ENCODE measurements at regions not wholly inside any gene's neighbourhood (a gene's known extent, or its start where the extent isn't known, plus 50 kb on each side); places are given as distances from the start of the nearest gene placed in this dataset.
"Not testable (repeated sequence)": the region's sequence is repeated elsewhere in the genome, so short reads cannot be mapped to it uniquely, and the experiment has no call there.

DNA sequence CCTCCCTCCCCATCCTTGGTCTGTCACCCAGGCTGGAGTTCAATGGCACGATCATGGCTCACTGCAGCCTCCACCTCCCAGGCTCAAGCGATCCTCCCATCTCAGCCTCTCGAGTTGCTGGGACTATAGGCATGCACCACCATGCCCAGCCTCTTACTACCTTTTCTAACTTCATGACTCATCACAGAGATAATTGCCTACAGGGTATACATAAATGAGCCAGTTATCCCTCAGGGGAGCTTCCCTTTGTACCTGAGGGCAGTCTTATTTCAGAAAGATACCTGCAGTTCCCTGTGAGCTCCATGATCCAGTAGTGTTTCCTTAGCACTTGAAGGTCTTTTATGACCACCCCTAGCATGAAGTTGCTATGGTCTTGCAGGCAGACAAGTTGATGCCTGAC lies 94.2 kb upstream of the DNAJC1 start:
- FAIRE-seq (no peak), DNase-seq (ENCODE audit: low spot score) (no peak), ATAC-seq (no peak)
- Histone ChIP-seq H3K27ac (ENCODE audit: extremely low read length, insufficient read depth, low read length) (no peak overlapping the region), H3K79me2 (ENCODE audit: insufficient read depth, low read length) (no peaks in the 10 kb centered on the region), H3K9ac (ENCODE audit: insufficient read depth, low read depth, low read length) (no peak overlapping the region), H3K9me3 (ENCODE audit: low read length) (no peaks in the 10 kb centered on the region), H3K4me2 (ENCODE audit: low read depth, low read length) (no peak overlapping the region), H3K27me3 (ENCODE audit: control insufficient read depth in 1 of 2, insufficient read depth in 2 of 2, low read length in 2 of 2) (no peaks in the 10 kb centered on the region), H3K4me3 (replicated peaks in 1 of 3; ENCODE audit: insufficient read depth in 1 of 3, low read depth in 2 of 3, low read length in 3 of 3) (no peak overlapping the region), H3K4me1 (ENCODE audit: insufficient read depth, low read length) (no peaks in the 10 kb centered on the region), H4K20me1 (ENCODE audit: insufficient read depth, low read length) (no peaks in the 10 kb centered on the region), H2AFZ (ENCODE audit: low read length) (no peak overlapping the region), H3K36me3 (replicated peaks in 1 of 2; ENCODE audit: control insufficient read depth in 1 of 2, insufficient read depth in 2 of 2, low read length in 2 of 2) (no peaks in the 10 kb centered on the region)
- 8% methylated on average over 3 of the region's 3 CpGs for WGBS (ENCODE audit: low lambda C conversion rate)
- POLR2A ChIA-PET = no interaction called here
- CTCF ChIA-PET (ENCODE audit: low intra/inter-chr PET ratio, low total read pairs) = no interaction called here
- intact Hi-C loops (cut with micrococcal nuclease; ENCODE audit: unreplicated experiment) (no loop called here), in situ Hi-C loops (cut with HindIII; ENCODE audit: extremely low pct_ligation_motif_present, low pct_unique_long_range_greater_than_20kb) (no loop called here)
- TF ChIP-seq ZNF761 (CRISPR knock-in tag; conservative IDR thresholded peaks at IDR 0.05) (no peak), NR3C1 (CRISPR knock-in tag; IDR thresholded peaks at IDR 0.05) (no peak), ZFP82 (CRISPR knock-in tag; IDR thresholded peaks at IDR 0.05; ENCODE audit: borderline replicate concordance) (no peak), FOXC1 (CRISPR knock-in tag; IDR thresholded peaks at IDR 0.05; ENCODE audit: borderline replicate concordance) (no peak), FIP1L1 (IDR thresholded peaks at IDR 0.05; ENCODE audit: borderline replicate concordance, insufficient read depth, low read depth, low read length) (no peak), GABPA (IDR thresholded peaks at IDR 0.05; ENCODE audit: low read depth, low read length) (no peak), GABPA (CRISPR knock-in tag; IDR thresholded peaks at IDR 0.05; ENCODE audit: low read depth) (no peak), ZFP41 (CRISPR knock-in tag; IDR thresholded peaks at IDR 0.05; ENCODE audit: borderline replicate concordance) (no peak), YY1 (IDR thresholded peaks at IDR 0.05; ENCODE audit: insufficient read depth, insufficient replicate concordance, low read depth, low read length) (no peak)
- TF ChIP-seq, protein P1, sequence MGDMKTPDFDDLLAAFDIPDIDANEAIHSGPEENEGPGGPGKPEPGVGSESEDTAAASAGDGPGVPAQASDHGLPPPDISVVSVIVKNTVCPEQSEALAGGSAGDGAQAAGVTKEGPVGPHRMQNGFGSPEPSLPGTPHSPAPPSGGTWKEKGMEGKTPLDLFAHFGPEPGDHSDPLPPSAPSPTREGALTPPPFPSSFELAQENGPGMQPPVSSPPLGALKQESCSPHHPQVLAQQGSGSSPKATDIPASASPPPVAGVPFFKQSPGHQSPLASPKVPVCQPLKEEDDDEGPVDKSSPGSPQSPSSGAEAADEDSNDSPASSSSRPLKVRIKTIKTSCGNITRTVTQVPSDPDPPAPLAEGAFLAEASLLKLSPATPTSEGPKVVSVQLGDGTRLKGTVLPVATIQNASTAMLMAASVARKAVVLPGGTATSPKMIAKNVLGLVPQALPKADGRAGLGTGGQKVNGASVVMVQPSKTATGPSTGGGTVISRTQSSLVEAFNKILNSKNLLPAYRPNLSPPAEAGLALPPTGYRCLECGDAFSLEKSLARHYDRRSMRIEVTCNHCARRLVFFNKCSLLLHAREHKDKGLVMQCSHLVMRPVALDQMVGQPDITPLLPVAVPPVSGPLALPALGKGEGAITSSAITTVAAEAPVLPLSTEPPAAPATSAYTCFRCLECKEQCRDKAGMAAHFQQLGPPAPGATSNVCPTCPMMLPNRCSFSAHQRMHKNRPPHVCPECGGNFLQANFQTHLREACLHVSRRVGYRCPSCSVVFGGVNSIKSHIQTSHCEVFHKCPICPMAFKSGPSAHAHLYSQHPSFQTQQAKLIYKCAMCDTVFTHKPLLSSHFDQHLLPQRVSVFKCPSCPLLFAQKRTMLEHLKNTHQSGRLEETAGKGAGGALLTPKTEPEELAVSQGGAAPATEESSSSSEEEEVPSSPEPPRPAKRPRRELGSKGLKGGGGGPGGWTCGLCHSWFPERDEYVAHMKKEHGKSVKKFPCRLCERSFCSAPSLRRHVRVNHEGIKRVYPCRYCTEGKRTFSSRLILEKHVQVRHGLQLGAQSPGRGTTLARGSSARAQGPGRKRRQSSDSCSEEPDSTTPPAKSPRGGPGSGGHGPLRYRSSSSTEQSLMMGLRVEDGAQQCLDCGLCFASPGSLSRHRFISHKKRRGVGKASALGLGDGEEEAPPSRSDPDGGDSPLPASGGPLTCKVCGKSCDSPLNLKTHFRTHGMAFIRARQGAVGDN (CRISPR knock-in tag; IDR thresholded peaks at IDR 0.05) = no peak
- no TSS peak for BruUV-seq (replicated peaks)

- H3K27ac ChIP-seq (ENCODE audit: extremely low read length, insufficient read depth, low read length); ATAC-seq; CTCF ChIA-PET (ENCODE audit: low intra/inter-chr PET ratio, low total read pairs); FAIRE-seq; H2AFZ ChIP-seq (ENCODE audit: low read length); H3K4me2 ChIP-seq (ENCODE audit: low read depth, low read length); POLR2A ChIA-PET; H3K9me3 ChIP-seq (ENCODE audit: low read length); H4K20me1 ChIP-seq (ENCODE audit: insufficient read depth, low read length); H3K4me3 ChIP-seq (replicated peaks in 1 of 3; ENCODE audit: insufficient read depth in 1 of 3, low read depth in 2 of 3, low read length in 3 of 3); H3K36me3 ChIP-seq (replicated peaks in 1 of 2; ENCODE audit: control insufficient read depth in 1 of 2, insufficient read depth in 2 of 2, low read length in 2 of 2); H3K9ac ChIP-seq (ENCODE audit: insufficient read depth, low read depth, low read length); BruUV-seq (replicated peaks); intact Hi-C loops (cut with micrococcal nuclease; ENCODE audit: unreplicated experiment); H3K79me2 ChIP-seq (ENCODE audit: insufficient read depth, low read length); H3K27me3 ChIP-seq (ENCODE audit: control insufficient read depth in 1 of 2, insufficient read depth in 2 of 2, low read length in 2 of 2); DNase-seq (ENCODE audit: low spot score); in situ Hi-C loops (cut with HindIII; ENCODE audit: extremely low pct_ligation_motif_present, low pct_unique_long_range_greater_than_20kb): not testable (repeated sequence)
- peaks cover 21% of the 10 kb centered on the region for H3K4me1 ChIP-seq (ENCODE audit: insufficient read depth, low read length)
- WGBS (ENCODE audit: low lambda C conversion rate) = 0% methylated on average over 1 of the region's 1 CpG
These were observed 87.7 kb upstream of the DNAJC1 start for GRCh38 chr10:22091260-22091659.

Measured in HepG2 (cell line).